Natural killer cell (primary cell): ENCODE measurements at regions not wholly inside any gene's neighbourhood (a gene's known extent, or its start where the extent isn't known, plus 50 kb on each side); places are given as distances from the start of the nearest gene placed in this dataset.

Source experiments
- ATAC-seq, 3 donors: fragments of 150-1000 bp in 2 of 3; fragments of 200-7000 bp in 1 of 3; cut with Tn5 transposase; 1 replicate in 1 of 3; 2 replicates in 2 of 3; pipeline ENCODE4 v1.10.0; 2021; ENCODE audit warnings: mild to moderate bottlenecking in 2 of 3, moderate library complexity in 2 of 3
- DNase-seq, 2 donors: peaks; one replicate each; pipeline versions ENCODE4 v3.0.0 to v3.0.0-alpha.2; 2013 to 2021; ENCODE audit warnings: mixed read lengths in 1 of 2
- H3K27ac ChIP-seq: one replicate; pipeline ENCODE4 v1.5.1; 2013; ENCODE audit warnings: mild to moderate bottlenecking, low read length
- H3K27me3 ChIP-seq: one replicate; pipeline ENCODE4 v1.6.1; 2013; ENCODE audit warnings: low read length; ENCODE audit not compliant: control insufficient read depth, insufficient read depth
- H3K36me3 ChIP-seq: one replicate; pipeline ENCODE4 v1.6.1; 2013; ENCODE audit warnings: low read length; ENCODE audit not compliant: control insufficient read depth, insufficient read depth
- H3K4me1 ChIP-seq: one replicate; pipeline ENCODE4 v1.6.1; 2013; ENCODE audit warnings: low read length; ENCODE audit not compliant: control insufficient read depth, insufficient read depth
- H3K4me3 ChIP-seq: one replicate; pipeline ENCODE4 v1.5.1; 2013; ENCODE audit warnings: low read length
- H3K9me3 ChIP-seq: one replicate; pipeline ENCODE4 v1.6.1; 2013; ENCODE audit warnings: low read length; ENCODE audit not compliant: control insufficient read depth, insufficient read depth
- H3K27ac Mint-ChIP-seq, 2 donors: one replicate each; pipeline ENCODE4 v1.8.0; 2022; ENCODE audit warnings: mild to moderate bottlenecking in 2 of 2, mixed read lengths in 2 of 2, moderate library complexity in 1 of 2
- H3K27me3 Mint-ChIP-seq, 2 donors: one replicate each; pipeline ENCODE4 v1.8.0; 2022; ENCODE audit warnings: low read depth in 2 of 2, mixed read lengths in 2 of 2
- H3K36me3 Mint-ChIP-seq: one replicate; pipeline ENCODE4 v1.8.0; 2022; ENCODE audit warnings: mixed read lengths
- H3K4me1 Mint-ChIP-seq, 2 donors: one replicate each; pipeline ENCODE4 v1.8.0; 2022; ENCODE audit warnings: mixed read lengths in 2 of 2
- H3K4me3 Mint-ChIP-seq: one replicate; pipeline ENCODE4 v1.8.0; 2022; ENCODE audit warnings: mild to moderate bottlenecking, moderate library complexity, mixed read lengths
- H3K9me3 Mint-ChIP-seq, 2 donors: one replicate each; pipeline ENCODE4 v1.8.0; 2022; ENCODE audit warnings: mixed read lengths in 2 of 2
- WGBS: methylation state at CpG from one replicate; pipeline ENCODE4 v1.1.7; 2013; ENCODE audit warnings: missing lambda C conversion rate; ENCODE audit not compliant: insufficient coverage; 5-methylcytosine and 5-hydroxymethylcytosine counted together
- intact Hi-C: fragments of 100-400 bp; cut with micrococcal nuclease; formaldehyde crosslinking; loops from one replicate; pipeline ENCODE4 v1.14.2; 2022
- TF ChIP-seq, protein P1 (sequence below): fragments of 200-600 bp; IDR thresholded peaks from one replicate; pipeline ENCODE4 v1.8.0; 2022; ENCODE audit warnings: antibody characterized with exemption

DNA sequence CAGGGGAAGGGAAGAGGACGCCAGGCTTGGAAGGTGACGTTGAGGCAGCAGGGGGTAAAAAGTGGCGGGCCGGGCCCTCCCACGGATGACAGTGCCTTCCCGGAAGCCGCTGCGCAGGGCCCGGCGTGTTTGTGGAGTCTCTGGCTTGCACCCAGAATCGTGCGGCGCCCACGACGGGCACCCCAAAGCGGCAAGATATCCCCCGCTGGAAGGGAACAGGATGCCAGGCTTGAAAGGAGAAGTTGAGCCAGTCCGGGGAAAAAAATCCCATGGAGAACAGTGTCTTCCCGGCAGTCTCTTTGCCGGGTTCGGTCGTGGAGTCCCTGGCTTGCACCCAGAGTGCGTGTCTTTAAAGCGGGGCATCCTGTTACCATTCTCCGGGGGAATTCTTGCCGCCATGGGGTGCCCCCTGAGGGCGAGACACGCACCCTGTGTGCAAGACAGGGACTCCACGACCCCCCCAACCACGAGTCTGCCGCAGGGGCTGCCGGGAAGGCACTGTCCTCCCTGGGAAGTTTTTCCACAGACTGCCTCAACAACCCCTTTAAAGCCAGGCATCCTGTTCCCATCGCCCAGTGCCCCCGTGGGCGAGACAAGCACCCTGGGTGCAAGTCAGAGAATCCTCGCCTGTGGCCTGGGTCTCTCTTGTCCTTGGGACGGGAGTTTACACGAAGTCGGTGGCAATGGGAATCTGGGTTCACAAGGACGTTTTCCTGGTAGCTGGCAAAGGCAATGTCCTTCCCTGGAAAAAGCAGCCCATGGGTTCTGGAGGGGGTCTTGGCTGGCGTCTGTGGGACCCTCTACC, 156.1 kb upstream of the ALG10B start:
- Mint-ChIP-seq H3K4me1 (no peaks in the 10 kb centered on the region), H3K36me3 (peaks cover 9% of the 10 kb centered on the region), H3K9me3 (peaks cover 5 to 12% of the 10 kb centered on the region in 2 donors), H3K4me3 (no peak overlapping the region), H3K27ac (no peak overlapping the region), H3K27me3 (no peaks in the 10 kb centered on the region)
- no peaks in the 10 kb centered on the region for H3K4me1 ChIP-seq
- WGBS = 93% methylated on average over 41 of the region's 41 CpGs
- H3K4me3 ChIP-seq = no peak overlapping the region
- ATAC-seq = no peak
- intact Hi-C loops = no loop called here
- no peaks in the 10 kb centered on the region for H3K27me3 ChIP-seq
- H3K36me3 ChIP-seq = no peaks in the 10 kb centered on the region
- TF ChIP-seq, protein P1, sequence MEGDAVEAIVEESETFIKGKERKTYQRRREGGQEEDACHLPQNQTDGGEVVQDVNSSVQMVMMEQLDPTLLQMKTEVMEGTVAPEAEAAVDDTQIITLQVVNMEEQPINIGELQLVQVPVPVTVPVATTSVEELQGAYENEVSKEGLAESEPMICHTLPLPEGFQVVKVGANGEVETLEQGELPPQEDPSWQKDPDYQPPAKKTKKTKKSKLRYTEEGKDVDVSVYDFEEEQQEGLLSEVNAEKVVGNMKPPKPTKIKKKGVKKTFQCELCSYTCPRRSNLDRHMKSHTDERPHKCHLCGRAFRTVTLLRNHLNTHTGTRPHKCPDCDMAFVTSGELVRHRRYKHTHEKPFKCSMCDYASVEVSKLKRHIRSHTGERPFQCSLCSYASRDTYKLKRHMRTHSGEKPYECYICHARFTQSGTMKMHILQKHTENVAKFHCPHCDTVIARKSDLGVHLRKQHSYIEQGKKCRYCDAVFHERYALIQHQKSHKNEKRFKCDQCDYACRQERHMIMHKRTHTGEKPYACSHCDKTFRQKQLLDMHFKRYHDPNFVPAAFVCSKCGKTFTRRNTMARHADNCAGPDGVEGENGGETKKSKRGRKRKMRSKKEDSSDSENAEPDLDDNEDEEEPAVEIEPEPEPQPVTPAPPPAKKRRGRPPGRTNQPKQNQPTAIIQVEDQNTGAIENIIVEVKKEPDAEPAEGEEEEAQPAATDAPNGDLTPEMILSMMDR = no peak
- peaks cover 18% of the 10 kb centered on the region for H3K9me3 ChIP-seq
- H3K27ac ChIP-seq = no peak overlapping the region
- DNase-seq = no peak

DNA sequence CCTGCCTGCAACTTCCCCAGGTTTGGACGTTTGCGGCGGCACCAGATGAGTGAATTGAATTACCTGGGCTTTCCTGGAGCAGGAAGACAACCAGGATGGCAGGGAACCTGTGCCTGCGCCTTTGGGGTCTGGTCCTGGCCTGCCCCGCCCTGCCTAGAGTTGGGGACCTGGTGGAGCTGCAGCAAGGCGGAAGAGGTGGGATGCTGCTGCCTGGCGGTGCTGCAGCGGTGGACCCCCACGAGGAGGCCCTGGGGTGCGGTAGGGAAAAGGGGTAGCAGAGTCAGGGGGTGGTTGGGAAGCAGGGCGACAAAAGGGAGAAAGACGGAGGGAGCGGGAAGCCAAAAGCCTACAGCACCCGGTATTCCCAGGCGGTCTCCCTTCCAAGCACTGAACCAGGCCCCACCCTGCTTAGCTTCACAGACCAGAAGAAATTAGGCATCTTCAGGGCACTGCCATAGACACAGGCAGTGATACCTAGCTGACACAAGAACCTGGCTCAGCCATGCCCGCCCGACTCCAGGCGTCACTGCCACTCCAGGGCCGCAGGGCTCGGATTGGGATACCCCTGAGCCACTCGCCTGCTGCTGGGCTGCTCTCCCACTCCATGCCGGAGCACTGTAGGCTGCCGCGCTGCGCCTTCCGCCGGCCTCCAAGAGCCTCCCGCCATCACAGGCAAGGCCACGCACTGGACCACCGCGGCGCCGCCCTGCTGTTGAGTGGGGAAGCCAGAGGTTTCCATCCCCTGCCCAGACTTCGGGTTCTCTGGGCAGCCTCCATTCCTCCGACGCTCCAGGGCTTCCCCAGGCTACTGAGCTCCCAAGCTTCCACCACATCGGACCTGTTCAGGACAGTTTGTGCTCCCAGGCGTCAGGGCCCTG, 155.2 kb upstream of the ALG10B start:
- Histone ChIP-seq H3K4me3 (no peak overlapping the region), H3K9me3 (peaks cover 18% of the 10 kb centered on the region), H3K36me3 (no peaks in the 10 kb centered on the region), H3K27me3 (no peaks in the 10 kb centered on the region), H3K4me1 (no peaks in the 10 kb centered on the region), H3K27ac (no peak overlapping the region)
- Mint-ChIP-seq H3K4me1 (no peaks in the 10 kb centered on the region), H3K36me3 (peaks cover 9% of the 10 kb centered on the region), H3K9me3 (peaks cover 5 to 12% of the 10 kb centered on the region in 2 donors), H3K27ac (no peak overlapping the region), H3K4me3 (no peak overlapping the region), H3K27me3 (no peaks in the 10 kb centered on the region)
- ATAC-seq (no peak), DNase-seq (no peak)
- WGBS = 92% methylated on average over 38 of the region's 38 CpGs
- TF ChIP-seq, protein P1 = no peak
- intact Hi-C loops = no loop called here

DNA sequence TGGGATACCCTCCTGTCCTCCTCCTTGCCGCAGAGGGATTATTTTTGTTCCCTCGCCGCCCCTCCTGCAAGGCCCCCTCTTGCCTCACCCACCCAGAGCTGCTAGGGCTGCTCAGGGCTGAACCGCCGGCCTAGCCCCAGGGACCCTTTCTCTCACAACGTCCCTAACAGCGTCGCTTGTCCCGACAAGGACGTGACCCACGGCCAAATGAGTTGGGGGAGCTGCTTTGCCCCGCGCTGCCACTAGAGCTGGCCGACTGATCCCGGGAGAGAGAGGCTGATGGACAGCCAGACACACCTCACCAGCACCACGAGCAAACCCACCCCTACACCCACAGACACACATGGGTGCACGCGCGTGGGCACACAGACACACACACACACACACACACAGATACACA, 154.6 kb upstream of the ALG10B start:
- Mint-ChIP-seq H3K9me3 (peaks cover 5 to 12% of the 10 kb centered on the region in 2 donors), H3K27ac (no peak overlapping the region), H3K36me3 (peaks cover 9% of the 10 kb centered on the region), H3K27me3 (no peaks in the 10 kb centered on the region), H3K4me1 (no peaks in the 10 kb centered on the region), H3K4me3 (no peak overlapping the region)
- DNase-seq (no peak), ATAC-seq (no peak)
- H3K27ac ChIP-seq = no peak overlapping the region
- TF ChIP-seq, protein P1 = no peak
- intact Hi-C loops = no loop called here
- no peaks in the 10 kb centered on the region for H3K27me3 ChIP-seq
- no peak overlapping the region for H3K4me3 ChIP-seq
- WGBS = 94% methylated on average over 16 of the region's 19 CpGs
- no peaks in the 10 kb centered on the region for H3K4me1 ChIP-seq
- H3K9me3 ChIP-seq = peaks cover 18% of the 10 kb centered on the region
- H3K36me3 ChIP-seq = no peaks in the 10 kb centered on the region
